ENCODE measurements at regions not wholly inside any gene's neighbourhood (a gene's known extent, or its start where the extent isn't known, plus 50 kb on each side); places are given as distances from the start of the nearest gene placed in this dataset.

GRCh38 chr17:63170795-63171194, 204.8 kb downstream of the TANC2 start:
- Histone ChIP-seq H3K79me2 (ENCODE audit: control insufficient read depth, low read length) (no peaks in the 10 kb centered on the region), H3K9me2 (replicated peaks; ENCODE audit: control insufficient read depth, low read length) (no peaks in the 10 kb centered on the region), H3K27ac (ENCODE audit: low read depth, low read length) (no peak overlapping the region), H3K4me2 (ENCODE audit: low read length) (no peak overlapping the region), H3K36me3 (ENCODE audit: control insufficient read depth, low read length) (no peaks in the 10 kb centered on the region), H3K27me3 (ENCODE audit: control insufficient read depth, low read length) (no peaks in the 10 kb centered on the region), H4K20me1 (ENCODE audit: control insufficient read depth, insufficient read depth, low read depth, low read length) (no peaks in the 10 kb centered on the region), H3K9me3 (ENCODE audit: control insufficient read depth, insufficient read depth, low read length) (no peaks in the 10 kb centered on the region), H3K4me1 (ENCODE audit: control insufficient read depth, low read length) (no peaks in the 10 kb centered on the region), H3F3A (ENCODE audit: control insufficient read depth, insufficient read depth) (no peaks in the 10 kb centered on the region), H3K4me3 (ENCODE audit: low read length) (no peak overlapping the region)
- TF ChIP-seq EZH2phosphoT487 (IDR thresholded peaks at IDR 0.05; ENCODE audit: borderline replicate concordance, low read length) = no peak
- TF ChIP-seq CTCF (IDR thresholded peaks at IDR 0.05; ENCODE audit: low read depth, low read length, poor library complexity, severe bottlenecking) = no peak

GRCh38 chr17:63171428-63172393, 205.7 kb downstream of the TANC2 start:
- Histone ChIP-seq H3K4me2 (ENCODE audit: low read length) (no peak overlapping the region), H4K20me1 (ENCODE audit: control insufficient read depth, insufficient read depth, low read depth, low read length) (no peaks in the 10 kb centered on the region), H3K27me3 (ENCODE audit: control insufficient read depth, low read length) (no peaks in the 10 kb centered on the region), H3K27ac (ENCODE audit: low read depth, low read length) (no peak overlapping the region), H3K4me1 (ENCODE audit: control insufficient read depth, low read length) (no peaks in the 10 kb centered on the region), H3K4me3 (ENCODE audit: low read length) (no peak overlapping the region), H3K9me2 (replicated peaks; ENCODE audit: control insufficient read depth, low read length) (no peaks in the 10 kb centered on the region), H3K79me2 (ENCODE audit: control insufficient read depth, low read length) (no peaks in the 10 kb centered on the region), H3F3A (ENCODE audit: control insufficient read depth, insufficient read depth) (no peaks in the 10 kb centered on the region), H3K36me3 (ENCODE audit: control insufficient read depth, low read length) (no peaks in the 10 kb centered on the region), H3K9me3 (ENCODE audit: control insufficient read depth, insufficient read depth, low read length) (no peaks in the 10 kb centered on the region)
- TF ChIP-seq CTCF (IDR thresholded peaks at IDR 0.05; ENCODE audit: low read depth, low read length, poor library complexity, severe bottlenecking) (no peak), EZH2phosphoT487 (IDR thresholded peaks at IDR 0.05; ENCODE audit: borderline replicate concordance, low read length) (no peak)

- no peak for TF ChIP-seq CTCF (IDR thresholded peaks at IDR 0.05; ENCODE audit: low read depth, low read length, poor library complexity, severe bottlenecking)
- TF ChIP-seq EZH2phosphoT487 (IDR thresholded peaks at IDR 0.05; ENCODE audit: borderline replicate concordance, low read length) = no peak
- Histone ChIP-seq H3F3A (ENCODE audit: control insufficient read depth, insufficient read depth) (no peaks in the 10 kb centered on the region), H3K4me3 (ENCODE audit: low read length) (no peak overlapping the region), H3K79me2 (ENCODE audit: control insufficient read depth, low read length) (no peaks in the 10 kb centered on the region), H3K36me3 (ENCODE audit: control insufficient read depth, low read length) (no peaks in the 10 kb centered on the region), H3K4me1 (ENCODE audit: control insufficient read depth, low read length) (no peaks in the 10 kb centered on the region), H3K27ac (ENCODE audit: low read depth, low read length) (no peak overlapping the region), H4K20me1 (ENCODE audit: control insufficient read depth, insufficient read depth, low read depth, low read length) (no peaks in the 10 kb centered on the region), H3K4me2 (ENCODE audit: low read length) (no peak overlapping the region), H3K9me2 (replicated peaks; ENCODE audit: control insufficient read depth, low read length) (no peaks in the 10 kb centered on the region), H3K27me3 (ENCODE audit: control insufficient read depth, low read length) (no peaks in the 10 kb centered on the region), H3K9me3 (ENCODE audit: control insufficient read depth, insufficient read depth, low read length) (no peaks in the 10 kb centered on the region)
Measured at GRCh38 chr17:63173450-63173849, 207.4 kb downstream of the TANC2 start.
